ENCODE measurements at regions not wholly inside any gene's neighbourhood (a gene's known extent, or its start where the extent isn't known, plus 50 kb on each side); places are given as distances from the start of the nearest gene placed in this dataset.

DNA sequence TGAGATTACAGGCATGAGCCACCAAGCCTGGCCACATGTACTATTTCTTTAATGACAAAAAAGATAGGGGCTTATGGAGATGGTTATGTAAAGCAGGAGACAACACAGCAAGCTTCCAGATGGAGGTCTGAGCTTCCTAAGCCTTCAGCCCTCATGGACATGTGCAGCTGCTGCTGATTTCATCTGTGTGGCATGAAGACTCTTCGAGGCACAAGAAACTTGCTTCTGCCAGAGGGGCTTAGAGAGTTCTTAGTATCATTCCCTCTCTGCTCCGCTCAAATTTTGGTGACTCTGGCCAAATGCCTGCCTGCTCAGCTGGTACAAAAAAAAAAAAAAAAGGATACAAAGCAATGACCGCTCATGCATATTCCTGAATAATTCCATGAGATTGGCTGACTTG lies 552.5 kb downstream of the TYW1 start:
- no peak for DNase-seq (ENCODE audit: low read depth in 2 of 2, low spot score in 1 of 2)

GRCh38 chr7:67550801-67551436 lies 554.3 kb downstream of the TYW1 start:
- DNase-seq (ENCODE audit: low read depth in 2 of 2, low spot score in 1 of 2), result no peak

GRCh38 chr7:67552738-67553137 lies 556.1 kb downstream of the TYW1 start:
- no peak for DNase-seq (ENCODE audit: low read depth in 2 of 2, low spot score in 1 of 2)

- DNase-seq (ENCODE audit: low read depth in 2 of 2, low spot score in 1 of 2), result no peak
Observed at GRCh38 chr7:67553378-67553777, 556.7 kb downstream of the TYW1 start.

DNA sequence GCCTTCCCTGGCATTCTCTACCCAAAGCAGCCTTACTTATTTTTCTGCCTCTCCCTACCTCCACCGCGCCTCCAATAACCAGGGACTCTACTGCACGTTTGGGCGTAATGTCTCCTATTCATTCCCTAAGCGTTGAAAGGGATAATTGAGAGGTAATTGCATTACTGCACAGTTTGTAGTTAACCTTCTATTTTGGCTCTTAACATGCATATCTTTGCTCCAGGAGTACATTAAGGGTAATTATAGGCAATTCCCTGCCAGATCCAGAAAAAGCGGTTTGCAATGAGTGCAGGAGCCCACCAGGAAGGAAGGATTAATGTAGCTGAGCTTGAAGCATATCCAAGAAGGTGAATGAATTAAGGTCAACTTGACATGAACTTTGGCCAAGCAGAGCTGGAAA lies 558.4 kb downstream of the TYW1 start:
- no peak for DNase-seq (ENCODE audit: low read depth in 2 of 2, low spot score in 1 of 2)

- no peak for DNase-seq (ENCODE audit: low read depth in 2 of 2, low spot score in 1 of 2)
Observed at GRCh38 chr7:67564959-67565358, 568.3 kb downstream of the TYW1 start.

DNA sequence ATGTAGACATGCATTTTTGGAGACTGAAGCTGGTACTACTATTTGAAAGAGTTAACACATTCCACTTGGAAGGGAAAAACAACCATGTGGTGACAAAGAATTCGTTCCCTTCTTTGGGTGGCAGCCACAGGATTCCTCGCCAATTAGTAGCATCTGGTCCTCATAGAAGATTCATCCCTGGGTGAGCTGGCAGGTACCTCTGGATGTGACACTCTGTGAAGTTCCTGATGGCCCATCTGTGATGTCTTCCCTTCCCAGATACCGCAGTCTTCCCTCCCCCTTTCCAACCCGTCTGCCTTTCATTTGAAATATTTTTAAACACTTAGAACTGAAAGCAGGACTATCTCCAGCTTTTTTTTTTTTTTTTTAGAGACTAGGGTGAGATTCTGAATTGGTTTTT lies 569.5 kb downstream of the TYW1 start:
- no peak for DNase-seq (ENCODE audit: low read depth in 2 of 2, low spot score in 1 of 2)

- DNase-seq (ENCODE audit: low read depth in 2 of 2, low spot score in 1 of 2), result no peak
Observed at GRCh38 chr7:67571026-67571545, 574.5 kb downstream of the TYW1 start.

- DNase-seq (ENCODE audit: low read depth in 2 of 2, low spot score in 1 of 2), result no peak
Observed at GRCh38 chr7:67573639-67574038, 577.0 kb downstream of the TYW1 start.

- no peak for DNase-seq (ENCODE audit: low read depth in 2 of 2, low spot score in 1 of 2)
Observed at GRCh38 chr7:67588631-67589030, 592.0 kb downstream of the TYW1 start.

- DNase-seq (ENCODE audit: low read depth in 2 of 2, low spot score in 1 of 2), result no peak
Observed at GRCh38 chr7:67589183-67589582, 592.5 kb downstream of the TYW1 start.

DNA sequence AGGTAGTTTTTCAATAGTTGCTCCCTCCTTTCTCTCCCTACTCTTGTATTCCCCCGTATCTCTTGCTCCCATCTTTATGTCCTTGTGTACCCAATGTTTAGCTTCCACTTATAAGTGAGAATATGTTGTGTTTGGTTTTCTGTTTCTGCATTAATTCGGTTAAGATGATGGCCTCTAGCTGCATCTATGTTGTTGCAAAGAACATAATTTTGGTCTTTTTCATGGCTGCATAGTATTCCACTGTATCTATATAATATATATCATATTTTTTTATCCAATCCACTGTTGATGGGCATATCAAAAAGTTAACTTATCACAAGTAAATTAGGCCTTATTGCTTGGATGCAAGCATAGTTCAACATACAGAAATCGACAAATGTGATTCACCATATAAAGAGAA lies 594.0 kb downstream of the TYW1 start:
- DNase-seq (ENCODE audit: low read depth in 2 of 2, low spot score in 1 of 2), result no peak

DNA sequence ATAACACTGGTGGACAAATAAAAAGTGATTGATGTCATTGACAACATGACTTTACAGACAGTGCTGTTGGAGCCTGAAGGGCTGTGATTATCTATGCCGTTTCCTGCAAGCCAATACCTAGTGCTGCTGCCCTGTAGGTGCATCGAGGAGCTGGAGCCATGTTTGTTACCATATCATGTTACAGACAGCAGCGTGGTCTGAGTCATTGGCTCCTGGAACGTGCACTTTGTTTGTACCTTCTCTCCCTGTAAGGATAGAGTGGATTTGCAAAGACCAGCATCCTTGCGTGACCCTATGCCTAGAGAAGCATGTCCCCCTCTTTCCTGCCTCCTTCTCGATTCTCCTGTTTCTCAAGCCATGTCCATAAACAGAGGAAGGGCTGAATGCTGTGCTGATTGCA lies 597.2 kb downstream of the TYW1 start:
- DNase-seq (ENCODE audit: low read depth in 2 of 2, low spot score in 1 of 2), result no peak

DNA sequence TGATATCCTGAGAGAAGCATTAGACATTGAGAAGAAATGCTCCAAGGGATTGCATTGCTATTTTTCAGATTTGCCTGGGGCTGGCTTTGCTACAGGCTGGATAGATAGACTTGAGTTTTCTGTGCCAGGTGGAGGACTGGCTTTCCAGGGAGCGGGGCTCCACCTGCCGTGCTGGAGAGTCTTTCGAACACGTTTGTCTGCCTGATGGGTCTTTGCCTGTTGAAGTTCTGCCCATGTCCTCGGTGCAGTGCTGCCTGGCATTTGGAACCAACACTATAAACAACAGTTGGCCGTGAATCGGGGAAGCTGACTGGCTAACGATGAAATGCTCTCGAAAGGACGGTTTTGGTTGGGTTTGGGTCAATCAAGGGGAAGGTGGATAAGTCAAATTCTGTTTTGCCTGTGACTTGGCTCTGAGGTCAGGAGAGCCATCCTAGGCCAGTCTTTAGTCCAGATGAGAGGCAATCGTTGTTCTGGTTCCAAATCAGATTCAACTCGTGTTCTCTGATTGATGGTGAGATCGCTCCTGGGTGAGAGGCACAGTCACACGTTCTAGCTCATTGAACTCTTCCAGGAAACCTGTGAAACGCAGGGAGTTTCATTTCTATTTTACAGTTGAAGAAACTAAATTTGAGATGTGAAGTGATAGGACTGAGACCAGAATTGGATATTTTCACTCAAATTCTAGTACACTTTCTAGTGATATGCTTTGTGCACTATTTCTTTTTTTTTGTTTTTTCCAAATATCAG lies 599.0 kb downstream of the TYW1 start:
- no peak for DNase-seq (ENCODE audit: low read depth in 2 of 2, low spot score in 1 of 2)

DNA sequence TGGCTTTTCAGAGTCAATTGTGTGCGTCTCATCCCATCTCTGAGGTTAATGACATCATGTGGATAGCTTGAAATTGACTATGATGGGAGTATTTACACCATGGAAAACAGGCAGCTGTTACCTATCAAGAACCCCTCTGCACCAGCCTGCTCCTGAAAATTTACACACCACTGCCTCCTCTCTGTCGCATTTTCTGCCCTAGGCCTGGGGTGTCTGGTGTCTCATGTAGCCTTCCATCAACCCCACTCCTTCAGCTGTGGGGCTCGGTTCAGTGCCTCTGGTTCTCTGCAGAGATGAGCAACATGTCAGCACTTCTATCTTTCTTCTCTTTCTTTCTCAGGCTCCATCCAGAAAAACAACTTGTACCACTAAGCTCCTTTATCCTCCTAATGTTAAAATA lies 600.5 kb downstream of the TYW1 start:
- DNase-seq (ENCODE audit: low read depth in 2 of 2, low spot score in 1 of 2), result no peak

GRCh38 chr7:67598469-67598868 lies 601.8 kb downstream of the TYW1 start:
- no peak for DNase-seq (ENCODE audit: low read depth in 2 of 2, low spot score in 1 of 2)

- DNase-seq (ENCODE audit: low read depth in 2 of 2, low spot score in 1 of 2), result no peak
Observed at GRCh38 chr7:67599331-67600062, 602.9 kb downstream of the TYW1 start.

GRCh38 chr7:67602246-67602887 lies 605.7 kb downstream of the TYW1 start:
- no peak for DNase-seq (ENCODE audit: low read depth in 2 of 2, low spot score in 1 of 2)

- DNase-seq (ENCODE audit: low read depth in 2 of 2, low spot score in 1 of 2), result no peak
Observed at GRCh38 chr7:67604461-67605386, 608.1 kb downstream of the TYW1 start.

GRCh38 chr7:67608806-67609205 lies 612.2 kb downstream of the TYW1 start:
- no peak for DNase-seq (ENCODE audit: low read depth in 2 of 2, low spot score in 1 of 2)

DNA sequence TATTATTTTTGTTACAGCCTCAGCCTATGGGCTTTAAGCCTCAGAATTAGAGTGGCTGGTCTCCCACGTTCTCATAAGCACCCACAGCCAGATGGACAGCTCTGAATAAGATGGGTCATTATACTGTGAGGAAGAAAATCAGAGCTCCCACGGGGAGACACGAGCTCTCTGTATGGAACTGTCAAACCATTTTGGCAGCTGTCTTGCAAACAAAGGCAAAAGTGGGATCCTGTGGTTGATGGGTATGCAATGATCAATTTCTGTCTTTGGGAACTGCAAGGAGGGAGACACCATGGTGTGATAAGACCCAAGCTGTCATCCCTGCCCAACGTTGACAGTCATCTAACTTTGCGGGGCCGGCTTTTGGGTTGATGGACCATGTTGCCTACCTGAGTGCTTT lies 614.3 kb downstream of the TYW1 start:
- DNase-seq (ENCODE audit: low read depth in 2 of 2, low spot score in 1 of 2), result no peak
